Nephron progenitor cell (in vitro differentiated cells): ENCODE measurements at regions not wholly inside any gene's neighbourhood (a gene's known extent, or its start where the extent isn't known, plus 50 kb on each side); places are given as distances from the start of the nearest gene placed in this dataset.
A peak's percentile ranks its signal among the peaks of the same experiment; 100 is the strongest.

Source experiments
- DNase-seq: peaks from one replicate; pipeline ENCODE4 v3.0.0; 2021
- H3K27ac Mint-ChIP-seq: 2 replicates; pipeline ENCODE4 v1.8.0; 2021; ENCODE audit warnings: mild to moderate bottlenecking, moderate library complexity, mixed read lengths
- H3K27me3 Mint-ChIP-seq: 2 replicates; pipeline ENCODE4 v1.8.0; 2021; ENCODE audit warnings: mild to moderate bottlenecking, low read depth, mixed read lengths; ENCODE audit not compliant: poor library complexity
- H3K36me3 Mint-ChIP-seq: 2 replicates; pipeline ENCODE4 v1.8.0; 2021; ENCODE audit warnings: low read depth, mixed read lengths
- H3K4me1 Mint-ChIP-seq: 2 replicates; pipeline ENCODE4 v1.8.0; 2021; ENCODE audit warnings: mixed read lengths
- H3K4me3 Mint-ChIP-seq: 2 replicates; pipeline ENCODE4 v1.8.0; 2021; ENCODE audit warnings: mild to moderate bottlenecking, moderate library complexity, mixed read lengths
- H3K9me3 Mint-ChIP-seq: 2 replicates; pipeline ENCODE4 v1.8.0; 2021; ENCODE audit warnings: mild to moderate bottlenecking, moderate library complexity, mixed read lengths
- CTCF ChIP-seq: fragments of 200-600 bp; sonication (generic); IDR thresholded peaks from 2 replicates; pipeline ENCODE4 v1.5.0; 2021; ENCODE audit warnings: antibody characterized with exemption

DNA sequence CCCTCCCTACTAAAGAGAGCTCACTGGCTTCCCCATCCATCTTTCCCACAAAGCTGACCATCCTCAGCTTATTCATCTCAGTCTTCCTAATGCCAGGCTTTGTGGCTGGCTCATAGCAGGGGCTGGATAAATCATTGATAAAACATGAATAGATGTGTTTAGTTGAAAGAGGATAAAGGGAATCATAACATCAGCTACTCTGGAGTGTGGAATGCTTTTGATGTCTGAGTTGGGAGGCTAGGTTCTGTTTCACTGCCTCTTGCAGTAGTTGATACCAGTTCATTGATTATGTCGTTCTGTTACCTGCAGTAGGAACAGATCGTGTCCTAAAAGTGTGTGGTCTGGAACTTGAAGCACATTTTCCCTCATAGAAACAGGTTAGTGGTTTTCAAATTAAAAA lies 66.3 kb upstream of the HK2 start:
- TF ChIP-seq CTCF, result no peak
- DNase-seq, result no peak
- no peaks in the 10 kb centered on the region for H3K36me3 Mint-ChIP-seq
- no peak overlapping the region for H3K4me3 Mint-ChIP-seq
- no peaks in the 10 kb centered on the region for H3K9me3 Mint-ChIP-seq
- H3K27ac Mint-ChIP-seq, result no peak overlapping the region
- peaks cover 22% of the 10 kb centered on the region for H3K4me1 Mint-ChIP-seq
- H3K27me3 Mint-ChIP-seq, result peaks cover 11% of the 10 kb centered on the region

- no peak for DNase-seq
- no peak overlapping the region for H3K27ac Mint-ChIP-seq
- peaks cover 22% of the 10 kb centered on the region for H3K4me1 Mint-ChIP-seq
- TF ChIP-seq CTCF, result no peak
- H3K36me3 Mint-ChIP-seq, result no peaks in the 10 kb centered on the region
- H3K27me3 Mint-ChIP-seq, result peaks cover 11% of the 10 kb centered on the region
- H3K9me3 Mint-ChIP-seq, result no peaks in the 10 kb centered on the region
- no peak overlapping the region for H3K4me3 Mint-ChIP-seq
Measured at GRCh38 chr2:74768401-74768914, 65.5 kb upstream of the HK2 start.

- Mint-ChIP-seq H3K27me3 (peaks cover 10% of the 10 kb centered on the region), H3K4me3 (no peak overlapping the region), H3K27ac (no peak overlapping the region), H3K9me3 (peaks cover 6% of the 10 kb centered on the region), H3K4me1 (peaks cover 8% of the 10 kb centered on the region), H3K36me3 (no peaks in the 10 kb centered on the region)
- no peak for DNase-seq
- no peak for TF ChIP-seq CTCF
Measured at GRCh38 chr2:74772046-74772445, 61.9 kb upstream of the HK2 start.

- H3K27ac Mint-ChIP-seq, result peak overlapping the region; percentile 89
- no peak for TF ChIP-seq CTCF
Measured at GRCh38 chr2:74777161-74777900, 56.6 kb upstream of the HK2 start.

DNA sequence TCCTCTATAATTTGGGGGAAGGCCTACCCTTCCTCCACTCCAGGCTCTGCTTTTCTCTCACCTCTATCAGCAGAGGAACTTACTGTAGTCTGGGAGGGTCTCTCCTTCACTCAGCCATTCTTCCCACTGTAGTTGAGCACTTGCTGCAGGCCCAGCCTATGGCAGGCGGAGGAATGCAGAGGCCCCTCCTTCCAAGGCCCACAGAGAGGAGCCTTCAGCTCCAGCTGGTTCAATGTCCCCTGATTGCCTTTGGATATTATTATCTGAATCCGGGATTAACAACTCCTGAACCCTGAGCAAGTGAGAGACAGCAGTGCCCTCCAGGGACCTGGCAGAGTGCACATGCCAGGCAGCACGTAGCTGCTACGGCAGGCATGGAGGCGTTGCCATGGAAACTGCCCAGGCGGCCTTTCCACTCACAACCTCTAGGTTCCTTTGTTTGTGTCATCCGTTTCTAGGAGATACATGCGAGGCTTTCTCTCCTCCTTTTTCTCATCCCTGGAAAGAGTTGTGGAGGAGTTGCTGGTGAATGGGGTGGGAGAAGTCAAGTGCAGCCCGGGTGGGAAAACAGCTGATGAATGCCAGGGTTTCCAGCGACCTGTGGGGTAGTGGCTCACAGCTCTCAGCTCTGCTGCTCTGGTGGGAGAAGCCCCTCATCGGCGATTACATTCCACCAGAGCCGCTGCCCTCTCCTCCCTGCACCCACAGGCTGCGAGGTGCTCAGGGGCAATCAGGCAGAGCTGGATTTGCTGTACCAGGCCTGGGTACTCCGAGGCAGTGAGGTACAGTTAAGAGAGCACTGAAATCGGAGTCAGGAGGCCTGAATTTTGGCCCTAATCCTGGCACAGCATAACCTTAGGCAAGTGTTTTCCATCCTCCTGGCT lies 55.3 kb upstream of the HK2 start:
- H3K27ac Mint-ChIP-seq, result peak overlapping the region; percentile 99
- no peaks in the 10 kb centered on the region for H3K36me3 Mint-ChIP-seq
- peak overlapping the region; percentile 54 for H3K4me3 Mint-ChIP-seq

More at GRCh38 chr2:74777161-74777900, 56.6 kb upstream of the HK2 start:
- Mint-ChIP-seq H3K4me1 (peaks cover 24% of the 10 kb centered on the region), H3K36me3 (no peaks in the 10 kb centered on the region), H3K4me3 (no peak overlapping the region), H3K9me3 (peaks cover 12% of the 10 kb centered on the region), H3K27me3 (peaks cover 6% of the 10 kb centered on the region)
- DNase-seq, result no peak

More for the DNA sequence above, 55.3 kb upstream of the HK2 start:
- peaks cover 24% of the 10 kb centered on the region for H3K4me1 Mint-ChIP-seq
- H3K9me3 Mint-ChIP-seq, result peaks cover 17% of the 10 kb centered on the region
- peaks cover 6% of the 10 kb centered on the region for H3K27me3 Mint-ChIP-seq
- TF ChIP-seq CTCF, result no peak
- peak; percentile 65 for DNase-seq
